HUES6 (cell line): ENCODE measurements at regions not wholly inside any gene's neighbourhood (a gene's known extent, or its start where the extent isn't known, plus 50 kb on each side); places are given as distances from the start of the nearest gene placed in this dataset.

Source experiments
- H3K27ac ChIP-seq: 2 replicates; pipeline ENCODE4 v1.7.0; 2013; ENCODE audit warnings: low read depth, mild to moderate bottlenecking, low read length, inconsistent platforms
- H3K27me3 ChIP-seq: 2 replicates; pipeline ENCODE4 v1.6.1; 2013; ENCODE audit warnings: low read length; ENCODE audit not compliant: control insufficient read depth, insufficient read depth
- H3K36me3 ChIP-seq: 2 replicates; pipeline ENCODE4 v1.6.1; 2013; ENCODE audit warnings: low read length; ENCODE audit not compliant: control insufficient read depth, insufficient read depth
- H3K4me1 ChIP-seq: 2 replicates; pipeline ENCODE4 v1.6.1; 2013; ENCODE audit warnings: low read length; ENCODE audit not compliant: control insufficient read depth, insufficient read depth
- H3K4me3 ChIP-seq: 2 replicates; pipeline ENCODE4 v1.5.1; 2013; ENCODE audit warnings: low read depth, low read length
- H3K9ac ChIP-seq: one replicate; pipeline ENCODE4 v1.6.1; 2013; ENCODE audit warnings: mild to moderate bottlenecking, low read length
- H3K9me3 ChIP-seq: 2 replicates; pipeline ENCODE4 v1.6.1; 2013; ENCODE audit warnings: low read depth, low read length; ENCODE audit not compliant: control insufficient read depth, insufficient read depth

DNA sequence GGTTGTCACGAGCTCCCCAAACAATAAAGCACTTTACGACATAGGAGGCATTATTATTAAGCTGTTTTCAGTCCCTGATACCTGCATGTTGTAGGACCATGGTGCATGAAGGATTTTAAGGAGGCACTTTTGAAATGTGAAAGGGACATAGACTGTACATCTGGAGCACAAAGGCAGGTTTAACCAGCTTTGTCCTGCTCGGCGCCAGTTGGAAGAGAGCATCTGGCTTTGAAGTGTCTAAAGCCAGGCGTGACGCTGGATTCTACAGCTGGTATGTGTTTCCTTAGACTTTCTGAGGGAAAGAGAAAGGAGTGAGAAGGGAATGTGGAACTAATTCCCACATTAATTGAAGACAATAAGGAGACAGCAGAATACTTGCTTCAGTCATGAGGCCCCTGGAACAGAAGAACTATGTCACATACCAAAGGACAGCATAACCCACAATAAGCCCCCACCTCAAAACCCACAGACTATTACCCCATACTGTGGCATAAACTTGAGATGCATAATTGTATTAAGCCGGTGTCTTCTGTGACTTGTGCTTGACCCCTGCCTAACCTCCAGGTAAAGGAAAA, 381.0 kb upstream of the MEX3C start:
- Histone ChIP-seq H3K36me3 (no peaks in the 10 kb centered on the region), H3K9me3 (peaks cover 6% of the 10 kb centered on the region; the same call in 1 of the 2 replicates), H3K27me3 (peaks cover 28% of the 10 kb centered on the region), H3K4me3 (no peak overlapping the region), H3K9ac (no peak overlapping the region), H3K4me1 (0 out of 2 replicates have a peak, but pooled peaks cover 3% of the 10 kb centered on the region), H3K27ac (no peak overlapping the region)

DNA sequence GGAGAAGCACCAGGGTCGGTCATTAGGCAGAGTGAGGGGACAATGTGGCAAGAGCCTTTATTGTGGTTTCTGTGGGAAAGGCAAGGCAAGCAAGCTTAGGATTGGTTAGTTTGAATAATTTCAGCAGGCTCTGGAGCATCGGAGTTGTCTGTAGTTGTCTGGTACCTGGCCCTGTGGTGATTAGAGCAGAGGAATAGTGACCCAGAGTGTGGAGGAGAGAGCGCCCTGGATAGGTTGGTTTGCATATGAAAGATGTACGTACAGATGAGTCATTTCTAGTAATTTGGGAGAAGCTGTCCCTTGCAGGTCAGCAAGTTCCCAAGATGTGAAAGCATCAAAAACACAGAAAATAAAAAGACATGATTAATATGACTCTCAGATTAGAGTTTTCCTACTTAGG, 383.1 kb upstream of the MEX3C start:
- Histone ChIP-seq H3K36me3 (no peaks in the 10 kb centered on the region), H3K4me1 (0 out of 2 replicates have a peak, but pooled peaks cover 3% of the 10 kb centered on the region), H3K4me3 (no peak overlapping the region), H3K27me3 (peaks cover 28% of the 10 kb centered on the region), H3K27ac (no peak overlapping the region), H3K9ac (no peak overlapping the region), H3K9me3 (peaks cover 10% of the 10 kb centered on the region; the same call in 1 of the 2 replicates)

DNA sequence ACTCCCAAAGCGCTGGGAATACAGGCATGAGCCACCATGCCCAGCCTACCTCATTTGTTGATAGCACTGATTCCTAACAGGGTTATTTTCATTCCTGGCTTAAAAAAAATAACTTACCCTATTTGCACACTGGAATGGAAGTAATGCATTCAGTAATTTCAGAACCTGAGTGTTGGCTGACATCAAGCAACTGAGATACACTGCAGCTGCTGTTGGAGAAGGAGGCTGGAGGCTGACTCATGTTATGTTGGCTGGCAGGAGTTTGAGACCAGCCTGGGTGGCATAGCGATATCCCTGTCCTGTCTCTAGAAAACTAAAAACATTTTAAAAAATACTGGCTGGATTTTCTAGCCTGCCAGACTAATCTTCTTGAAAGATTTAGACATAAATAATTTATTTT, 385.1 kb upstream of the MEX3C start:
- H3K4me1 ChIP-seq: 0 out of 2 replicates have a peak, but pooled peaks cover 3% of the 10 kb centered on the region
- no peaks in the 10 kb centered on the region for H3K36me3 ChIP-seq
- no peak overlapping the region for H3K27ac ChIP-seq
- H3K4me3 ChIP-seq: no peak overlapping the region
- peaks cover 28% of the 10 kb centered on the region for H3K27me3 ChIP-seq
- H3K9ac ChIP-seq: no peak overlapping the region
- H3K9me3 ChIP-seq: peaks cover 11% of the 10 kb centered on the region; the same call in 1 of the 2 replicates

- H3K27me3 ChIP-seq: no peaks in the 10 kb centered on the region
Measured at GRCh38 chr18:51588616-51589015, 391.1 kb upstream of the MEX3C start.

DNA sequence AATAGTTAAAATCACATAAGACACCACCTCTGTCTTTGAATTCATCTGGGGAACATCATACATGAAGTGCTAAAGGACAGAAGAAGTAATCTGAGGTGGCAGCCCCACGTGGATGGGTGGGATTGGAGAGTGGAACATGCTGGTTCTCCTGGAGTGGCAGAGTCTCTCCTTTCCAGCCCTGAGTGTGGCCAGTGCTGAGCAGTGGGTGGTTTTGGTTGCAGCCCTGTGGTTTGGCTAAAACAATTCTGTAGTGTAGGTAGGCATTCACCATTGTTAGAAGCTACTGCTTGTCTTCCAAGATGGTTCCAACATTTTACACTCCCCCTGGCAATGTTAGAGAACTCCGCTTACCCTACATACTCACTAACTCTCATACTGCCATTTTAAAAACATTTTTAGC, 396.4 kb upstream of the MEX3C start:
- H3K36me3 ChIP-seq: no peaks in the 10 kb centered on the region
- H3K9me3 ChIP-seq: peaks cover 17% of the 10 kb centered on the region
- no peaks in the 10 kb centered on the region for H3K4me1 ChIP-seq
- H3K27ac ChIP-seq: no peak overlapping the region
- no peak overlapping the region for H3K4me3 ChIP-seq
- no peak overlapping the region for H3K9ac ChIP-seq
- no peaks in the 10 kb centered on the region for H3K27me3 ChIP-seq

More at GRCh38 chr18:51588616-51589015, 391.1 kb upstream of the MEX3C start:
- H3K36me3 ChIP-seq: no peaks in the 10 kb centered on the region
- H3K9me3 ChIP-seq: peaks cover 7% of the 10 kb centered on the region; the same call in 1 of the 2 replicates
- no peak overlapping the region for H3K9ac ChIP-seq
- no peak overlapping the region for H3K27ac ChIP-seq
- H3K4me3 ChIP-seq: no peak overlapping the region
- H3K4me1 ChIP-seq: no peaks in the 10 kb centered on the region

- Histone ChIP-seq H3K27me3 (no peaks in the 10 kb centered on the region), H3K9ac (no peak overlapping the region), H3K4me3 (no peak overlapping the region), H3K36me3 (no peaks in the 10 kb centered on the region), H3K27ac (no peak overlapping the region), H3K4me1 (peaks cover 13% of the 10 kb centered on the region; the same call in 1 of the 2 replicates), H3K9me3 (peaks cover 4% of the 10 kb centered on the region; the same call in 1 of the 2 replicates)
Measured at GRCh38 chr18:51603111-51603510, 405.6 kb upstream of the MEX3C start.

DNA sequence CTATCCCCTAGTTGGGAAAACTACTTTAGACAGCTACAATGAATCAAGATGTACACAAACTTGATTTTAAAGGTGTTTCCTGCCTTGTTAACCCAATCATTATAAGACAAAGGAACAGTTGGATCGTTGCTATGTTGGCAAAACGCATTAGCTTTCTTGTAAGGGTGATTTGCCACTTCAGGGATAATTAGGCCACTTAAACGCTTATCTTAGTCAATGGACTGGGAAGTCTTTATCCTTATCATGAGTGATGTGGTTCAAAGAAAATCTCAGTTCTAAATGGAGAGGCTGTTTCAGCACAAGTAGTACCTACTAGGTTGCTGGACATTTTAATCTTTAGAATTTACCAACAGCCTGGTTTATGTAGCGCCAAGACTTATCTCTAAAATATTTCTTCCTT, 406.1 kb upstream of the MEX3C start:
- Histone ChIP-seq H3K9me3 (no peaks in the 10 kb centered on the region), H3K9ac (no peak overlapping the region), H3K4me1 (peaks cover 13% of the 10 kb centered on the region; the same call in 1 of the 2 replicates), H3K36me3 (no peaks in the 10 kb centered on the region), H3K4me3 (no peak overlapping the region), H3K27ac (no peak overlapping the region), H3K27me3 (no peaks in the 10 kb centered on the region)

DNA sequence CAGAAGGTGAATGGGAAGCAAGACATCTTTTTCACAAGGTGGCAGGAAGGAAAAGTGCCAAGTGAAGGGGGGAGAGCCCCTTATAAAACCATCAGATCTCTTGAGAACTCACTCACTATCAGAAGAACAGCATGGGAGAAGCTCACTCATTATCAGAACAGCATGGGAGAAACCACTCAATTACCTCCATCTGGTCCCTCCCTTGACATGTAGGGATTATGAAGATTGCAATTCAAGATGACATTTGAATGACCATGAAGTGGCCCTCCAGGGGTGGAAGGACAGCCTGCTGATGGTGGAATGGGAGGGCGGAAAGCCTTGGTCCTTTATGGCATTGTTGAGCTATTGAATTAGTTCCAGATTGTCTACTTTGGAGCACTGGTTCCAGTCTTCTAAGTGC, 413.0 kb upstream of the MEX3C start:
- H3K9me3 ChIP-seq: no peaks in the 10 kb centered on the region
- H3K4me3 ChIP-seq: no peak overlapping the region
- no peaks in the 10 kb centered on the region for H3K36me3 ChIP-seq
- no peak overlapping the region for H3K27ac ChIP-seq
- no peak overlapping the region for H3K9ac ChIP-seq
- no peaks in the 10 kb centered on the region for H3K27me3 ChIP-seq
- H3K4me1 ChIP-seq: peaks cover 10% of the 10 kb centered on the region; the same call in 1 of the 2 replicates

DNA sequence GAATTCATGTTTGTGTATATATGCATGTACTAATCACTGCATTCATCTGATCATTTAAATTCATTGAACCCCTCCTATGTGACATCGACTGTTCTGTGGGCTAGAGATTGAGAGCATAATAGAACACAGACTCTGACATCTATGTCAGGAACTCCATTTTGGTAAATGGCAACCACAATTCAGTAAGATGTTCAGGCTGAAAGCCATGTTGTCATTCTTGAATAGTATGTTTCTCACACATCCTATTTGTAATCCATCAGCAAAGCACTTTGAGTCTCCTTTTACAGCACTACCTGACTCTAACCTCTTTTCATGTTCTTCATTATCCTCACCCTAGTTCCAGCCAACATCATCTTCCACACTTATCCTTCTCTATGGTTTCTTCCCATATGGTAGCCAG, 413.8 kb upstream of the MEX3C start:
- peaks cover 10% of the 10 kb centered on the region; the same call in 1 of the 2 replicates for H3K4me1 ChIP-seq
- H3K36me3 ChIP-seq: no peaks in the 10 kb centered on the region
- no peak overlapping the region for H3K9ac ChIP-seq
- H3K27ac ChIP-seq: no peak overlapping the region
- H3K4me3 ChIP-seq: no peak overlapping the region
- no peaks in the 10 kb centered on the region for H3K9me3 ChIP-seq
- H3K27me3 ChIP-seq: no peaks in the 10 kb centered on the region

GRCh38 chr18:51614033-51614432, 416.6 kb upstream of the MEX3C start:
- Histone ChIP-seq H3K4me3 (no peak overlapping the region), H3K27ac (no peak overlapping the region), H3K9ac (no peak overlapping the region), H3K36me3 (no peaks in the 10 kb centered on the region), H3K9me3 (no peaks in the 10 kb centered on the region), H3K27me3 (no peaks in the 10 kb centered on the region), H3K4me1 (peaks cover 10% of the 10 kb centered on the region; the same call in 1 of the 2 replicates)

DNA sequence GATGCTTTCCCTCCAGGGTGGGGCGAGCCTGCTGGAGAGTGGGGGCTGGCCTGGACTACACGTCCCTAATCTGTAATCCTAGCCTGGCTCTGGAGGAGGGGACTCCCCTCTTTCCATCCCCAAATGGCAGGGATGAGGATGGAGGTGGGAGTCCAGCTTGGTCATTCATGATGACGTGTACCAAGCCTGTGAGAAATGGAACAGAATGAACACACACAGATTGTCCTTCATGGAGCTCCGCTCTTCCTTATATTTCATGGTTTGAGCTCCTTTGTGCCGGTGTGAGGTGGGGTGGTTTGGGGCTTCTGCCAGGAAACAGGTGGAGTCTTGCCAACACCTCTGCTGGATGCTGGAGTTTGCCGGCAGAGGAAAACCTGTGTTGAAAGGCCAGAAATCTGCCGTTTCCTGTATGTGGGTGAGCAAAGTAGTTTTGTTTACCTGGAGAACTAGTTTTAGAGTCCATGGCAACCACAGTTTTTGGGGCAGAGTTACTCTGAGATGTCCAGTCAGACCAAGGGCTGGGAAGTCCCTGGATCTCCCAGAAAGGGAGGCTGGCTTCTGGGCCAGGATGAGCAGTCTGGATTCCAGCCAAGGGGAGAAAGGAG, 417.6 kb upstream of the MEX3C start:
- H3K9me3 ChIP-seq: no peaks in the 10 kb centered on the region
- no peak overlapping the region for H3K4me3 ChIP-seq
- peaks cover 10% of the 10 kb centered on the region; the same call in 1 of the 2 replicates for H3K4me1 ChIP-seq
- no peak overlapping the region for H3K27ac ChIP-seq
- no peaks in the 10 kb centered on the region for H3K27me3 ChIP-seq
- no peaks in the 10 kb centered on the region for H3K36me3 ChIP-seq
- H3K9ac ChIP-seq: no peak overlapping the region
